DND-41 (cell line): ENCODE measurements at regions not wholly inside any gene's neighbourhood (a gene's known extent, or its start where the extent isn't known, plus 50 kb on each side); places are given as distances from the start of the nearest gene placed in this dataset.

Source experiments
- ATAC-seq: fragments of 200-7000 bp; cut with Tn5 transposase; 3 replicates; pipeline ENCODE4 v1.9.1; 2021; ENCODE audit warnings: low read depth; ENCODE audit not compliant: insufficient read depth
- DNase-seq: peaks from one replicate; pipeline ENCODE4 v3.0.0-alpha.2; 2020
- H2AFZ ChIP-seq: 2 replicates; pipeline ENCODE4 v1.6.0; 2012; ENCODE audit warnings: low read depth, low read length
- H3K27ac ChIP-seq: 2 replicates; pipeline ENCODE4 v1.5.1; 2012; ENCODE audit warnings: low read length, inconsistent platforms
- H3K27me3 ChIP-seq: fragments of 200-600 bp; sonication (generic); 2 replicates; pipeline ENCODE4 v1.6.0; 2012; ENCODE audit warnings: low read length, mild to moderate bottlenecking, inconsistent platforms; ENCODE audit not compliant: insufficient read depth, poor library complexity
- H3K36me3 ChIP-seq: 2 replicates; pipeline ENCODE4 v1.5.1; 2012; ENCODE audit warnings: low read length, inconsistent platforms; ENCODE audit not compliant: insufficient read depth
- H3K4me1 ChIP-seq: 2 replicates; pipeline ENCODE4 v1.5.1; 2012; ENCODE audit warnings: mild to moderate bottlenecking, low read length; ENCODE audit not compliant: insufficient read depth
- H3K4me2 ChIP-seq: 2 replicates; pipeline ENCODE4 v1.6.0; 2012; ENCODE audit warnings: mild to moderate bottlenecking, moderate library complexity, low read length, inconsistent platforms; ENCODE audit not compliant: insufficient read depth
- H3K4me3 ChIP-seq, 2 experiments: fragments of 200-600 bp in 1 of 2; shearing (Covaris generic) in 1 of 2; 2 replicates each; pipeline ENCODE4 v1.5.1; 2012 to 2016; ENCODE audit warnings: inconsistent platforms in 2 of 2, low read length in 2 of 2, mild to moderate bottlenecking in 2 of 2, low read depth in 1 of 2, moderate library complexity in 1 of 2
- H3K79me2 ChIP-seq: 2 replicates; pipeline ENCODE4 v1.6.0; 2012; ENCODE audit warnings: low read length, inconsistent platforms; ENCODE audit not compliant: insufficient read depth
- H3K9ac ChIP-seq: 2 replicates; pipeline ENCODE4 v1.6.0; 2012; ENCODE audit warnings: low read depth, mild to moderate bottlenecking, inconsistent platforms, low read length, moderate library complexity
- H3K9me3 ChIP-seq: 2 replicates; pipeline ENCODE4 v1.5.1; 2012; ENCODE audit warnings: low read length, moderate library complexity, mild to moderate bottlenecking, inconsistent platforms; ENCODE audit not compliant: insufficient read depth, severe bottlenecking
- H4K20me1 ChIP-seq: 2 replicates; pipeline ENCODE4 v1.6.0; 2012; ENCODE audit warnings: low read length; ENCODE audit not compliant: insufficient read depth
- EZH2 ChIP-seq: IDR thresholded peaks from 3 replicates; pipeline ENCODE4 v1.6.1; 2012; ENCODE audit warnings: borderline replicate concordance, low read depth, mild to moderate bottlenecking, moderate library complexity, low read length, inconsistent platforms; ENCODE audit not compliant: severe bottlenecking
- TF ChIP-seq, protein P1 (sequence below): IDR thresholded peaks from 2 replicates; pipeline ENCODE4 v1.5.1; 2012; ENCODE audit warnings: borderline replicate concordance, low read length, moderate library complexity, mild to moderate bottlenecking; ENCODE audit not compliant: poor library complexity, severe bottlenecking; ENCODE audit errors: extremely low read depth

DNA sequence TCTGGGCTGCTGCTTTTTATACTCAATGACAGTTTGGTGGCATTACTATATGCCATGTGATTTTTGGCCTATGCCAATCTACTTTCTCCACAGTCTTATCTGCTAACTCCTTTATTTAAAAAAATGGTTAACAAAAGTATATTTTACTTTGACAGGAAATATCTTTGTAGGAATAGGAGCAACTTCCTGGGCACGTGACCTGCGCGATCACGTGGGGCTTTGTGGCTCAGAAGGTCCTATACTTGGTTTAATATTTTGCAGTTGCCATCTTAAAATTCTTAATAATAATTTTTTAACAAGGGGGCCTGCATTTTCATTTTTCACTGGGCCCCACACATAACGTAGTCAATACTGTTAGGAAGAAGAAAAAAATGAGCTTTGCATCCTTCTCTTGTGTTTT, 249.7 kb downstream of the ACTR3 start:
- ATAC-seq, result no peak
- TF ChIP-seq, protein P1, sequence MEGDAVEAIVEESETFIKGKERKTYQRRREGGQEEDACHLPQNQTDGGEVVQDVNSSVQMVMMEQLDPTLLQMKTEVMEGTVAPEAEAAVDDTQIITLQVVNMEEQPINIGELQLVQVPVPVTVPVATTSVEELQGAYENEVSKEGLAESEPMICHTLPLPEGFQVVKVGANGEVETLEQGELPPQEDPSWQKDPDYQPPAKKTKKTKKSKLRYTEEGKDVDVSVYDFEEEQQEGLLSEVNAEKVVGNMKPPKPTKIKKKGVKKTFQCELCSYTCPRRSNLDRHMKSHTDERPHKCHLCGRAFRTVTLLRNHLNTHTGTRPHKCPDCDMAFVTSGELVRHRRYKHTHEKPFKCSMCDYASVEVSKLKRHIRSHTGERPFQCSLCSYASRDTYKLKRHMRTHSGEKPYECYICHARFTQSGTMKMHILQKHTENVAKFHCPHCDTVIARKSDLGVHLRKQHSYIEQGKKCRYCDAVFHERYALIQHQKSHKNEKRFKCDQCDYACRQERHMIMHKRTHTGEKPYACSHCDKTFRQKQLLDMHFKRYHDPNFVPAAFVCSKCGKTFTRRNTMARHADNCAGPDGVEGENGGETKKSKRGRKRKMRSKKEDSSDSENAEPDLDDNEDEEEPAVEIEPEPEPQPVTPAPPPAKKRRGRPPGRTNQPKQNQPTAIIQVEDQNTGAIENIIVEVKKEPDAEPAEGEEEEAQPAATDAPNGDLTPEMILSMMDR, result no peak
- TF ChIP-seq EZH2, result no peak

DNA sequence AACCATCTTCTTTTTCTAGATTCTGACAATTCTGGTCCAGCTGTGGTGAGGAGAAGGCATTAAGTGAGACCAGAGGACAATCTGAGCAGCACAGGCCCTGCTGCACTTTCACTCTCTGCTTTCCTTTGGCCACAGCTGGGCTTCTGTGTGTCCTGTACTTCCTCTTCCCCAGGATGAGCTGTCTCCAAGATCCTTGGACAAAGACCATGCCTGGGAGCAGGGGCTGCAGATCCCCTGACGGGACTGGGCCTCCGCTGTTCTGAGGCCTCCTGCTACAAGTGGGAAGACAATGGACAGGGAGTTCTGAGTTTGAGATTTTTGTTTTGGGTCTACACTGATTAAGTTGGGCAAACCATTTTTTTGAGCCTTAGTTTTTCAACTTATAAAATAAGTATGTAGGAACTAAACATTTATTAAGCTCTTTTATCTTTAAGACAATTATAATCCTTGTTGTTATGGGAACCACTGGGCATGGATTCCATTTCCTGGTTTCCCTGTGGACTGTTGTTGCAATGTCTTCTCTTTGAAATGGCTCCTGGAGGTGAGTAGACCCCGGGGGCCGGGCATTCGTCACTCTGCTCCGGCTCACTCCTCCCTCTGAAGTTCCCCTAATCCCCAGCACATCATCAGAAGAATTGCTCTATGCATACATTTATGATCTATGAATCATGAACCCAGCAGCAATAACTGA, 266.6 kb downstream of the ACTR3 start:
- no peak overlapping the region for H2AFZ ChIP-seq
- H4K20me1 ChIP-seq, result no peaks in the 10 kb centered on the region
- no peak for TF ChIP-seq EZH2
- TF ChIP-seq, protein P1, result no peak
- H3K36me3 ChIP-seq, result no peaks in the 10 kb centered on the region
- no peak overlapping the region for H3K4me2 ChIP-seq
- no peaks in the 10 kb centered on the region for H3K79me2 ChIP-seq
- no peaks in the 10 kb centered on the region for H3K27me3 ChIP-seq
- H3K9ac ChIP-seq, result no peak overlapping the region
- no peaks in the 10 kb centered on the region for H3K9me3 ChIP-seq
- no peaks in the 10 kb centered on the region for H3K4me1 ChIP-seq
- no peak overlapping the region for H3K27ac ChIP-seq
- ATAC-seq (no peak), DNase-seq (no peak)
- no peak overlapping the region for H3K4me3 ChIP-seq

More for the DNA sequence above, 249.7 kb downstream of the ACTR3 start:
- H3K4me3 ChIP-seq, result no peak overlapping the region
- no peaks in the 10 kb centered on the region for H3K79me2 ChIP-seq
- no peaks in the 10 kb centered on the region for H3K4me1 ChIP-seq
- no peak overlapping the region for H3K9ac ChIP-seq
- no peaks in the 10 kb centered on the region for H3K9me3 ChIP-seq
- no peaks in the 10 kb centered on the region for H4K20me1 ChIP-seq
- peaks cover 3% of the 10 kb centered on the region for H3K27me3 ChIP-seq
- no peak for DNase-seq
- H3K27ac ChIP-seq, result no peak overlapping the region
- H3K36me3 ChIP-seq, result no peaks in the 10 kb centered on the region
- H3K4me2 ChIP-seq, result no peak overlapping the region
- no peak overlapping the region for H2AFZ ChIP-seq

DNA sequence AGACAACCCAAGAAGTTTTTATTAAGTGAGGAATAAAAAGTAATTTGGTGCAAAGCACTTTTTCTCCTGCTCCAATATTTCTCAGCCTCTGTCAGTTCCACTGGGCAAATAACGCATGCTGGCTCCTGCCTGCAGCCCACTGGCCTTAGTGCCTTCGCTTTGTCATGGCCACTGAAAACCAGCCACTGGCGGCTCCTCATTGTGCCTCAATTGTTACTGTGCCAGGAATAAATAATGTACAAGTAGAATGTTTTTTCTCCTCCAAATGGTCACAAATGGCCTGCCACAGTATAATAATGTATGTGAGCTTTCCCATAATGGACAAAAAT, 267.1 kb downstream of the ACTR3 start:
- ATAC-seq (no peak), DNase-seq (no peak)
- no peaks in the 10 kb centered on the region for H3K4me1 ChIP-seq
- H3K4me2 ChIP-seq, result no peak overlapping the region
- no peaks in the 10 kb centered on the region for H3K79me2 ChIP-seq
- no peaks in the 10 kb centered on the region for H4K20me1 ChIP-seq
- no peaks in the 10 kb centered on the region for H3K27me3 ChIP-seq
- H3K9ac ChIP-seq, result no peak overlapping the region
- no peak overlapping the region for H3K4me3 ChIP-seq
- TF ChIP-seq, protein P1, result no peak
- no peak for TF ChIP-seq EZH2
- no peak overlapping the region for H3K27ac ChIP-seq
- no peaks in the 10 kb centered on the region for H3K9me3 ChIP-seq
- no peak overlapping the region for H2AFZ ChIP-seq
- no peaks in the 10 kb centered on the region for H3K36me3 ChIP-seq
